Peyer's patch (tissue), 4 donors: ENCODE measurements at regions not wholly inside any gene's neighbourhood (a gene's known extent, or its start where the extent isn't known, plus 50 kb on each side); places are given as distances from the start of the nearest gene placed in this dataset.

Experiments
- DNase-seq, 3 donors: peaks; one replicate each; pipeline ENCODE4 v3.0.0-alpha.2; 2017 to 2019
- H3K27ac ChIP-seq, 4 donors: fragments of 200-600 bp; sonication (generic); one replicate each; pipeline ENCODE4 v1.5.1; 2016 to 2019
- H3K27me3 ChIP-seq, 2 donors: fragments of 200-600 bp; sonication (generic); one replicate each; pipeline ENCODE4 v1.5.1; 2019
- H3K36me3 ChIP-seq, 3 donors: fragments of 200-600 bp; sonication (generic); one replicate each; pipeline ENCODE4 v1.5.1; 2016 to 2019
- H3K4me1 ChIP-seq, 4 donors: fragments of 200-600 bp; sonication (generic); one replicate each; pipeline ENCODE4 v1.5.1; 2016 to 2019
- H3K4me3 ChIP-seq, 4 donors: fragments of 200-600 bp; sonication (generic); 1 replicate in 3 of 4; 2 replicates in 1 of 4; pipeline ENCODE4 v1.5.1; 2016 to 2019; ENCODE audit warnings: mild to moderate bottlenecking in 1 of 4
- H3K9me3 ChIP-seq, 4 donors: fragments of 200-600 bp; sonication (generic); one replicate each; pipeline ENCODE4 v1.5.1; 2016 to 2019; ENCODE audit warnings: mild to moderate bottlenecking in 1 of 4
- POLR2A ChIP-seq, 2 donors: fragments of 450-650 bp; IDR thresholded peaks; one replicate each; pipeline ENCODE4 v1.5.1; 2017; ENCODE audit warnings: antibody characterized with exemption in 2 of 2, mild to moderate bottlenecking in 2 of 2, moderate library complexity in 2 of 2
- TF ChIP-seq, protein P1 (sequence below), 6 experiments: fragments of 450-650 bp in 4 of 6; fragments of 200-600 bp in 2 of 6; sonication (generic) in 1 of 6; IDR thresholded peaks; one replicate each; pipeline ENCODE4 v1.5.1; 2017 to 2019; ENCODE audit warnings: antibody characterized with exemption in 6 of 6, mild to moderate bottlenecking in 3 of 6, moderate library complexity in 1 of 6

DNA sequence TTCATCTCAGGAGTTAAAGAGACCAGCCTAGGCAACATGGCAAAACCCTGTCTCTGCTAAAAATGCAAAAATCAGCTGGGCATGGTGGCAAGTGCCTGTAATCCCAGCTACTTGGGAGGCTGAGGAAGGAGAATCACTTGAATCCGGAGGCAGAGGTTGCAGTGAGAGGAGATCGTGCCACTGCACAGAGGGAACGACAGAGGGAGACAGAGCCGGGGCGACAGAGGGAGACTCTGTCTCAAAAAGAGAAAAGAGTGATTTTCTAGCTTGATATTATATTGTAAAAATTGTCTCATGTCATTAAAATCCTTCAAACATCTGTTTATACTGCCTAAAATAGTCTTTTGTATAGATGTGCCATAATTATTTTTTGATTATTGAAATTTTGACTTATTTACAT is 225.4 kb upstream of the AGA start:
- Histone ChIP-seq H3K36me3 (no peaks in the 10 kb centered on the region), H3K27me3 (no peaks in the 10 kb centered on the region), H3K9me3 (no peaks in the 10 kb centered on the region), H3K27ac (no peak overlapping the region), H3K4me3 (no peak overlapping the region), H3K4me1 (no peaks in the 10 kb centered on the region)
- no peak for DNase-seq
- no peak for TF ChIP-seq POLR2A (IDR thresholded peaks at IDR 0.05)
- TF ChIP-seq, protein P1, sequence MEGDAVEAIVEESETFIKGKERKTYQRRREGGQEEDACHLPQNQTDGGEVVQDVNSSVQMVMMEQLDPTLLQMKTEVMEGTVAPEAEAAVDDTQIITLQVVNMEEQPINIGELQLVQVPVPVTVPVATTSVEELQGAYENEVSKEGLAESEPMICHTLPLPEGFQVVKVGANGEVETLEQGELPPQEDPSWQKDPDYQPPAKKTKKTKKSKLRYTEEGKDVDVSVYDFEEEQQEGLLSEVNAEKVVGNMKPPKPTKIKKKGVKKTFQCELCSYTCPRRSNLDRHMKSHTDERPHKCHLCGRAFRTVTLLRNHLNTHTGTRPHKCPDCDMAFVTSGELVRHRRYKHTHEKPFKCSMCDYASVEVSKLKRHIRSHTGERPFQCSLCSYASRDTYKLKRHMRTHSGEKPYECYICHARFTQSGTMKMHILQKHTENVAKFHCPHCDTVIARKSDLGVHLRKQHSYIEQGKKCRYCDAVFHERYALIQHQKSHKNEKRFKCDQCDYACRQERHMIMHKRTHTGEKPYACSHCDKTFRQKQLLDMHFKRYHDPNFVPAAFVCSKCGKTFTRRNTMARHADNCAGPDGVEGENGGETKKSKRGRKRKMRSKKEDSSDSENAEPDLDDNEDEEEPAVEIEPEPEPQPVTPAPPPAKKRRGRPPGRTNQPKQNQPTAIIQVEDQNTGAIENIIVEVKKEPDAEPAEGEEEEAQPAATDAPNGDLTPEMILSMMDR (IDR thresholded peaks at IDR 0.05), result peak in 4 of 6 experiments; percentile 12 to 52 (median 46)

DNA sequence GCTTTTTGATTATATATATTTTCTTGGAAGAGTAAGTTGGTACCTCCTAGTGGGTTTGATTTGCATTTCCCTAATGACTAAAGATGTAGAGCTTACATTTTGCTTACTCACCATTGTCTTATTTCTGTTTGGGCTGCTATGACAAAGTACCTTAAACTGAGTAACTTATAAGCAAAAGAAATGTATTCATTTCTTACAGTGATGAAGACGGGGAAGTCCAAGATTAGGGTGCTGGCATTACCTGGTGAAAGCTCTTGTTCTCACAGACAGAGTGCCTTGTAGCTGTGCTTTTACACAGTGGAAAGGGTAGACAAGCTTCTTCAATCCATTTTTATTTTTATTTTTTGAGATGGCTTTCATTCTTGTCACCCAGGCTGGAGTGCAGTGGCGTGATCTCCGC is 229.2 kb upstream of the AGA start:
- no peaks in the 10 kb centered on the region for H3K36me3 ChIP-seq
- no peaks in the 10 kb centered on the region for H3K27me3 ChIP-seq
- no peak for DNase-seq
- H3K9me3 ChIP-seq, result no peaks in the 10 kb centered on the region
- TF ChIP-seq POLR2A (IDR thresholded peaks at IDR 0.05), result no peak
- TF ChIP-seq, protein P1 (IDR thresholded peaks at IDR 0.05), result no peak
- H3K4me3 ChIP-seq, result no peak overlapping the region
- no peaks in the 10 kb centered on the region for H3K4me1 ChIP-seq
- H3K27ac ChIP-seq, result no peak overlapping the region

DNA sequence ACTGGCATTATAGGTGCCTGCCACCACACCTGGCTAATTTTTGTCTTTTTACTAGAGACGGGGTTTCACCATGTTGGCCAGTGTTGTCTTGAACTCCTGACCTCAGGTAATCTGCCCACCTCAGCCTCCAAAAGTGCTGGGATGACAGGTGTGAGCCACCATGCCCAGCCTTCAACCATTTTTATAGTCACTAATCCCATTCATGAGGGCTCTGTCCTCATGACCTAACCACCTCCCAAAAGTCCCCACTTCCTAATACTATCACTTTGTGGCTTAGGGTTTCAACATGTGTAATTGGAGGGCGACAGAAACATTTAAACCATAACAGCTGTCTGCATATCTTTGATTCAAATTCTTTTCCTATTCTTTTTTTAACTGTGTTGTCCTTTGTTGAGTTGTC is 229.6 kb upstream of the AGA start:
- H3K36me3 ChIP-seq, result no peaks in the 10 kb centered on the region
- TF ChIP-seq, protein P1 (IDR thresholded peaks at IDR 0.05), result no peak
- no peak for TF ChIP-seq POLR2A (IDR thresholded peaks at IDR 0.05)

DNA sequence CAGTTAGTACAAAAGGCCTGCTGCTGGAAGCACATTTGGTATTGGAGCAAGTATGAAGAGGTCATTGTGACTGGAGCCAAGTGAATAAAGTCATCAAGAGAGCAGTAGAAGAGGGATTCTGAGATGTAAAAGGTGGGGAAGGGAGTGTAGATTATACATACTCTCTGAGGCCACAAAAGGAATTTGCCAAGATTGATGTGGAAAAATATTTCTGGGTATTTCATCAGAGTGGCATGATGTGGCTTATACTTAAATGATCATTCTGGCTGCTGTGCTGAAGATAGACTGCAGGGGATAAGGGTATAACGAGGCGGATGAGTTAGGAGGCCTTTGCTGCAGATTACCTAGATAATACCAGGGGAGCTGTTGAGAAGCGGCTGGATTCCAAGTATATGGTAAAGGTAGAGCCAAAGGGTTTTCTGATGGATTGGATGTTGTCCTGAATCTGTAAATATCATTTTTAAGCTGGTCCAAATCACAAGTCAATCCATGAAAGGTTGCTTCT is 231.8 kb upstream of the AGA start:
- H3K27me3 ChIP-seq, result no peaks in the 10 kb centered on the region
- no peak overlapping the region for H3K4me3 ChIP-seq
- H3K36me3 ChIP-seq, result no peaks in the 10 kb centered on the region
- no peak for TF ChIP-seq POLR2A (IDR thresholded peaks at IDR 0.05)
- TF ChIP-seq, protein P1 (IDR thresholded peaks at IDR 0.05), result no peak
- H3K4me1 ChIP-seq, result no peaks in the 10 kb centered on the region
- no peak overlapping the region for H3K27ac ChIP-seq
- H3K9me3 ChIP-seq, result no peaks in the 10 kb centered on the region
- no peak for DNase-seq

More for the DNA sequence above, 229.6 kb upstream of the AGA start:
- no peak overlapping the region for H3K4me3 ChIP-seq
- H3K4me1 ChIP-seq, result no peaks in the 10 kb centered on the region
- H3K27ac ChIP-seq, result no peak overlapping the region
- H3K27me3 ChIP-seq, result no peaks in the 10 kb centered on the region
- no peak for DNase-seq
- no peaks in the 10 kb centered on the region for H3K9me3 ChIP-seq

DNA sequence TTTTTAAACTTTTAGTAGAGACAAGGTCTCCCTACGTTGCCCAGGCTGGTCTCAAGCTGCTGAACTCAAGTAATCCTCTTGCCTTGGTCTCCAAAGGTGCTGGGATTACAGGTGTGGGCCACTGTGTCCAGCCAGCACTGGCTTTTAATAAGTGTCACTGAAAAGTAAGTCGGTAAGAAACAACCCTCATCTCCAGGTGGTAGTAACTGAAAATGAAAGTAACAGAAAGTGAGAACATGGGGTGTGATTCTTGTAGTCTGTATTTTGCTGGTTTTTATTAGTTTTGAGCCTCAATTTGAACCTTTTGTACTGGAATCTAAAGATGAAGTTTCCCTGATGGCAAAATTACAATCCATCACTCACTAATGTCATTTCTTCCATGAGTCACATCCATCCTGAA is 238.1 kb upstream of the AGA start:
- no peaks in the 10 kb centered on the region for H3K27me3 ChIP-seq
- no peak overlapping the region for H3K27ac ChIP-seq
- H3K9me3 ChIP-seq, result no peaks in the 10 kb centered on the region
- TF ChIP-seq, protein P1 (IDR thresholded peaks at IDR 0.05), result no peak
- no peak for TF ChIP-seq POLR2A (IDR thresholded peaks at IDR 0.05)
- no peak overlapping the region for H3K4me3 ChIP-seq
- no peak for DNase-seq
- H3K4me1 ChIP-seq, result no peaks in the 10 kb centered on the region
- H3K36me3 ChIP-seq, result no peaks in the 10 kb centered on the region

DNA sequence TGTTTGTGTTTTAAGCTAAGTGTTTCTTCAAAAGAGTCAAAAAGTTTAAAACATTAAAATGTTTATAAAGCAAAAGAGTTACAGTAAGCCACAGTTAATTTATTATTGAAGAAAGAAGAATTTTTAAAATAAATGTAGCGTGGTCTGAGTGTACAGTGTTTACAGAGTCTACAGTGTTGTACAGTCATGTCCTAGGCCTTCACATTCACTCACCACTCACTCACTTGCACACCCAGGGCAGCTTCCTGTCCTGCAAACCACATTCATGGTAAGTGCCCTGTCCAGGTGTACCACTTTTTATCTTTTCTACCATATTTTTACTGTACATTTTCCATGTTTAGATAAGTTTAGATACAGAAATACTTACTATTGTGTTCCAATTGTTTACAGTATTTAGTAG is 239.7 kb upstream of the AGA start:
- H3K27me3 ChIP-seq, result no peaks in the 10 kb centered on the region
- TF ChIP-seq POLR2A (IDR thresholded peaks at IDR 0.05), result no peak
- TF ChIP-seq, protein P1 (IDR thresholded peaks at IDR 0.05), result no peak
- H3K27ac ChIP-seq, result no peak overlapping the region
- DNase-seq, result no peak
- no peaks in the 10 kb centered on the region for H3K4me1 ChIP-seq
- H3K9me3 ChIP-seq, result no peaks in the 10 kb centered on the region
- no peak overlapping the region for H3K4me3 ChIP-seq
- no peaks in the 10 kb centered on the region for H3K36me3 ChIP-seq
